Endothelial cell of hepatic sinusoid (primary cell): ENCODE measurements at regions not wholly inside any gene's neighbourhood (a gene's known extent, or its start where the extent isn't known, plus 50 kb on each side); places are given as distances from the start of the nearest gene placed in this dataset.
"Not testable (repeated sequence)": the region's sequence is repeated elsewhere in the genome, so short reads cannot be mapped to it uniquely, and the experiment has no call there.

Source experiments
- in situ Hi-C: cut with HindIII; loops from 2 replicates; pipeline ENCODE4 v1.10.0; 2017; ENCODE audit warnings: low sequenced_read_pairs

- in situ Hi-C loops: no loop called here
Observed at GRCh38 chr1:4133297-4133938, 233.3 kb upstream of the C1orf174 start.

DNA sequence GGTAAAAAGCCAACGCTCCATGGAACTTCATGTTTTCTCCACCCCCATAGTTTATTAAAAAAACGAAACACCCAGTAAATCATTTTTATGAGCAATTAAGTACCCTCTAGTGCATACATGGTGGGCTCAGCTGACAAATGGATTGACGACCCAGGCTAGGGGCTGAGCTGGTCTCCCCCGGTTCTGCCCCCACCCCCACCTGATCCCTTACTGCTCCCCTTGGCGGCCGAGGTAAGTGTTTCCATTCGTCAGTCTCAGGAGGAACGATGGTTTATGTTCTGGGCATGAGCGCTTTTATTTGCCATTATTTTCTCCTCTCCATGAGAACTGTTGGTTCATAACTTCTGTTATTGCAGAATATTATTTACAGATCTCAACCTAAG is 233.9 kb upstream of the C1orf174 start:
- in situ Hi-C loops: no loop called here

GRCh38 chr1:4135853-4136252 is 235.8 kb upstream of the C1orf174 start:
- in situ Hi-C loops: not testable (repeated sequence)

DNA sequence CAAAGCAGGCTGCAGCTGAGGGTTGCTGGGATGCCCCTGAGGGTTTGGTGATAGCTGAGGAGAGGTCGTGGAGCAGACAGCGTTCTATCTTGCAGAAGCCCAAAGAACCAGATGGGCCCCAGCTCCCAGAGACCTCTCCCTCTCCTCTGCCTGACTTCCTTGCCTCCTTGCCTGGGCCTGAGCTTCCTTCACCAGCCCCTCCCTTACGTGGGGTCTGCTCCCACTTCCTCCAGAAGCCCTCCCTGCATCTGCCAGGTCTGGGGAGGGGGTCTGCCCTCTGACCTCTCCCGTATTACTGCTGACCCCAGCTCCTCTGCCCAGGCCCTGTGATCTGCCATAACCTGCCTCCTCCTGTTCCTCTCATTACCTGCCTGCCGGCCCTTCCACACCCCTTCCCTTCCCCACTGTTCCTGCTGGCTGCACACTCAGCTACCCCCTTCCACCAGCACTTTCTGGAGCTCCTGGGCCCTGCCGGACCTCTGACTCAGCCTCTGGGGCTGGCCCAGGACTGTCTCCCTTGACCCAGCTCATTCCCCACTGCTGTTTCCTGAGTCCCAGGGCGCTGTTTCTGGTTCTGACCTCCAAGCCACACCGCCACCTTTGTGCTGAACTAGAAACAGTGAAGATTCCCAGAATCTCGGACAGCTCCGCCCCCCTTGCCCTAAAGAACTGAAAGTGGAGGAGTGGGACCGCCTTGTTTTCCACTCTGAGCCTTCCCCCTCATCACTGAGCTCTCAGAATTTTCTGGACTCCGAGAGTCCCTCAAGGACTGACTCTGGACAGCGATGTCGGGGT is 237.7 kb upstream of the C1orf174 start:
- in situ Hi-C loops: no loop called here

- in situ Hi-C loops: no loop called here
Observed at GRCh38 chr1:4139646-4140045, 239.6 kb upstream of the C1orf174 start.

GRCh38 chr1:4140241-4140640 is 240.2 kb upstream of the C1orf174 start:
- in situ Hi-C loops: no loop called here

- in situ Hi-C loops: no loop called here
Observed at GRCh38 chr1:4140821-4141220, 240.7 kb upstream of the C1orf174 start.

DNA sequence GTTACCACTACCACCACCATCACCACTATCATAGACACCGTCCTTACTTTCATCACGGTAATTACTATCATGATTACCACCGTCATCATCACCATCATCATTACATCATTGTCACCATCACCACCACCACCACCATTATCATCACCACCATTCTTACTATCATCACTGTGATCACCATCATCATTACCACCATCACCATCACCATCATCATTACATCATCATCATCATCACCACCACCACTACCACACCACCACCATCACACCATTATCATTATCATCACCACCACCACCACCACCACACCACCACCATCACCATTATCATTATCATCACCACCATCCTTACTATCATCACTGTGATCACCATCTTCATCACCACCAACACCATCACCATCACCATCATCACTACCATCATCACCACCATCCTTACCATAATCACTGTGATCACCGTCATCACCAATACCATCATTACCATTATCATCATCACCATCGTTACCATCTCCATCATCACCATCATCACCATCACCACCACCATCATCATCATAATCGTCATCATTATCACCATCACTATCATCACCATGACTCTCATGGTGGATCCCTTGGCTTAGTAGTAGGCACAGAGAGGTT is 244.4 kb upstream of the C1orf174 start:
- in situ Hi-C loops: no loop called here

GRCh38 chr1:4146101-4146500 is 246.0 kb upstream of the C1orf174 start:
- in situ Hi-C loops: no loop called here

GRCh38 chr1:4146614-4147013 is 246.5 kb upstream of the C1orf174 start:
- in situ Hi-C loops: no loop called here

DNA sequence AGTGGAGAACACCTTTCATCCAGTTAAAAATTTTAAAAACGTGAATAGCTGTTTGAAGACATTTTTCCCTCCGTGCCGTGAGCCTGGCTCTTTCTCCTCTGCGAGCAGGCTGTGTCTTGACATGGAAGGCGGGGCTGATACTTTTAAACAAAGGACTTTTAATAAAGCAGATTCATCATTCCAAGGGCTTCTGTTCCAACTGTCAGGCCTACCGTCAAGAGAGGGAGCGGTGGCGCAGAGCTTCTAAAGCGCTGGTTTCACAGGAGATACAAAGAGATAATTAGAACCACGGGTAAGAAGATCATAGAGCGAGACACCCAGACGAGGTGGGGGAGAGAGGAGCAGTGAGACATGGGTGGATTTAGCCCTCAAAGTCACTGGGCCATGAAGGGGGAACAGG is 247.4 kb upstream of the C1orf174 start:
- in situ Hi-C loops: no loop called here

DNA sequence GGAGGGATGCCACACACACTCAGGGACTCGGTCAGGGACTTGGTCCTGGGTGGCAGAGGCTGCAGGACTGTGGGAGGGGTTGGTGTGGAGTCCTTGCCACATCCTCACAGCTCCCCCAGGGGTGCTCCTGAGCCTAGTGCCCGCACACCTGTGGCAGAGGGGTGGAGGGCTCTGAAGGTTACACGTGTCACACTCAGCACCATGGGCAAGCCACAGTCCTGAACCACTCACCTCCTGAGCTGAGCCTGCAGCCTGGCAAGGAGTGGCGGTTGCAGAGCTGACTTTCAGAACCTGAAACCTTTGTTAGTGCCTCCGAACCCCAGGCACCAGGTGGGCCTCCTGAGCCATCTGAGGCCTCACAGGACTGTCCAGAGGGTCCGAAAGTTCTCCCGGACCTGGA is 249.2 kb upstream of the C1orf174 start:
- in situ Hi-C loops: no loop called here

DNA sequence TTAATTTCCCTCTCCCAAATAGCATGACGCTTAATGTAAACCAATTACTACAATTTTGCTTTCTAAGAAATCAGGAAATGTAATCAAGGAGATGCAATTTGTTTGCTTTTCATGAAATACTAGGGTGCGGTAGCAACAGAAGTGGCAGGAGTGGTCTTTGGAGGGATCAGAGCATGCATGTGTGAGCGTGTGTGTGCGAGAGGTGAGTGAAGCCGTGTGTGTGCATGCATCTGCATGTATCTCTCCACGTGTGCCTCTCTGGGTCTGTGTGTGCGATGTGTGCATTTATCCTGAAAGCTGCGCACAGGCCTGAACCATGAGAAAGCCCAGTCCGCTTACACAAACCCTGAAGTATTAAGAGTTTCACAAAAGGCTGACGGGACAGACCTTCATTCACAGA is 249.8 kb upstream of the C1orf174 start:
- in situ Hi-C loops: no loop called here

DNA sequence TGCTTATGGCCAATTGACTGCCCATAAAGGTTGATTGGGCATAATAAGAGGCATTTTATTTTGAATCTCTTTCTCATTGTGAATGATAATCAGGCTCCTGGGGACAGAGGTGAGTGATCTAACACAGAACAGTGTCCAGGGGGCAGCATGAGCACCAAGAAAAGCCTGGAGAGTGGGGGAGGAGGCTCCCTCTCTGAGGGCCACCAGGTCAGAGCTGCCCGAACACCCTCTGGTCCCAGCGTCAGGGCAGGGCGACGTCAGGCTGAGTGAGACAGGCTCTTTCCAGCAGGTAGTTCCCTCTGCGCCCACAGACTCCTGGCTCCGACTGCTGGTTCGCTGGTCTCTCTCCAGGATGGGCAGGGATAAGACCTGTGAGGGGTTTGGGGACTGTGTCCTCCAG is 250.2 kb upstream of the C1orf174 start:
- in situ Hi-C loops: no loop called here

DNA sequence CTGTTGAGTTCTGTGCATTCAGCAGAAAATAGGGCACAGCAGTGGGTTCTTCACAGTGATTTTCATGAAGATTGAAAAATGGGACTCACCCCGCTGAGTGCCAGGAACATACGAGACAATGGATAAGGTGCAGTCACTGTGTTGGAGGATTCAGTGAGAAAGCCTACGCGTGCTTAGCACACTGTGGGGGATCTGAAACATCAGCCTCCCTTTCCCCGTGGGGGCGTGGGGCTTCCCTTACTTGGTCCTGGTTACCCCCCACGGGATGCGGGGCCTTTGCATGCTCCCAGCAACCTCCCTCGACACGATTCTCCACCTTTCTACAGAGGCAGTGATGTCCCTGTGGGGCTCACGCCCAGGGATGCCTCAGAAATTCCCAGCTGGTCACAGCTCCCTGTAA is 252.2 kb upstream of the C1orf174 start:
- in situ Hi-C loops: no loop called here

DNA sequence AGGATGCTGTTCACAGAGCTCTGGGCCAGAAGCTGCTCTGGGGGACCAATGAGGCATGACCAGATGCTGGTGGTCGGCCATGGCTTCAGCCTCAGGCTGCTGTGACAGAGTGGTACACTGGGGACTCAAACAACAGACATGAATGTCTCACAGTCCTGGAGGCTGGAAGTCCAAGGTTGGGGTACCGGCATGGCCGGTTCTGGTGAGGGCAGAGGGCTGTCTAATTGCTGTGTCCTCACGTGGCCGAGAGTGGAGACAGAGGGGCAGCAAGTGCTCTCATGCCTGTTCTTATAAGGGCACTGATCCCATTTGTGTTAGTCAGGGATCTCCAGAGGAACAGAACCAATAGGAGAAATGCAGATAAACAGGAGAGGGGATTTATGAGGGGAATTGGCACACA is 253.5 kb upstream of the C1orf174 start:
- in situ Hi-C loops: no loop called here

DNA sequence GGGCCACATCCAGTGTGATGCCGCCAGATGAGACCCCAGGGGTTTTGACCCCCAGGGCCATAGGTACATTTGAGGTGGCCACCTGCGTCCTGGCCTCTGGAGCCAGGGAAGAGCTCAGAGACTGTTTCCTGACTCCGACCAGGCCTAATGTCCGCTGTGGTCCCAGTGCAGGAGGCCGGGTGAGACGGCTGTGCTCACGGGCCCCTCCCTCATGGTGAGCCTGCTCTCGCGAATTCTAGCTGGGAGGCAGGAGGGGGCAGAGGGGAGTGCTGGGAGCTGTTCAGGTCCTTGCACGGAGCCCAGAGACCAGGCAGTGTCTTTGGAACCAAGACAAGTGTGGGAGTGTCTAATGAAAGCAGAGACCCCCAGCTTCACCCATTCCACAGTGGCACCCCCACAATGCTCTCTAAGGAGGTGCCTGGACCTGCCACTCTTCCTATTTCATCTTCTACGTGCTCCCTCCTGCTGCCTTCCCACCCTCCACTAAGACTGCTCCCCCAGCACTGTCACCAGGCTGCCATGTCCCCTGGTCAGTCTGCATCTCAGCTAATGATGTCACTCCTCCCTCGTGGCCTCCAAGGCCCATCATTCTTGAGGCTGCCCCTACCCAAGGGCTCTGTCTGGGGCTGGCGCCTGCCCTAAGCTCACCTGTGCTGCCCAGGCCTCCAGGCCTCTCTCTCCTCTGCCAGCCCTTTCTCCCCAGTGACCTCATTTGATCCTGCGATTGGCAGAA is 256.3 kb upstream of the C1orf174 start:
- in situ Hi-C loops: no loop called here

DNA sequence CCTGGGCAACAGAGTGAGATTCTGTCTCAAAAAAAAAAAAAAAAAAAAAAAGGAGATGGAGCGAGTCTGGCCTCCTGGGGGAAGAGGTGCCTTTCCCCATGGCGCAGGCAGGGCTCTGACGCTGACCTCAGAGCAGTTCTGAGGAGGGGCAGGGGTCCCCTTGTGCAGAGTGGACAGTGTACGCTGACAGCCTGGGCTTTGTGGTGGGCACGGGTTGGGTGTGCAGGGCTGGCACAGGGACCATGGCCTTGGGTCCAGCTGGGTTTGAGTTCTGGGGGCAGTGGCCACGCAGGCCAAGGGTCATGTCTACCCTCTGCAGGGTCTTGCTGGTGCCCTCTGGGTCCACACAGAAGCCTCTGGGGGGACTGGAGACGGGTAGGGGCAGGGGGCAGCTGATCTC is 260.1 kb upstream of the C1orf174 start:
- in situ Hi-C loops: no loop called here

- in situ Hi-C loops: no loop called here
Observed at GRCh38 chr1:4161366-4162006, 261.4 kb upstream of the C1orf174 start.

- in situ Hi-C loops: no loop called here
Observed at GRCh38 chr1:4164965-4165364, 264.9 kb upstream of the C1orf174 start.

DNA sequence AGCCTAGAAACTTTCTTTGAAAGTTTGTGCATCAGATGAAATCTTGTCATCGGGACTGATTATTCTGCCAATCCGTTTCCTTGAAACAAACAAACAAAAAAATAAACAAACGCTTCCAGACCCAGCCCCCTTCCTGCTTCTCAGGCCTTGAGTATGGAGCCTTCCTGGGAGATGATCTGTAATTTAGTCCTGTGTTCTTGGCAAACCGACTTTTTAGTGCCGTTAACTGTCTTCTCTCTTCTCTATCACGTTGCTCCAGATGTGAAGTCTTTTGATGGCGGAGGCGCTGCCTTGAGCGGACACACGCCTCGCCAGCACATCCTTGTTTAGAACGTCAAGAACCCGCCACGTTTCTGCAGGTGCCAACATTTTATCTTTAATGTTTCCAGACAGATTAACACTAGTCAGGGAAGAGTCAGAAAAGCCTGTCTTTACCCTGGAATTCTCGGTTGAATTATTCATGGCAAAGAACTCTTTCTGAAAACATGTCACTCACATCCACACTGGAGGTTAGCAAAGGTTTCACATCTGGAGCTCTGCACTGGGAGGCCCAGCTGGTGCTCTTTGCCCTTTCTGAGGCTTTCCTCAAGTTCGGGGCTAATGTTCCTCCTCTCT is 265.7 kb upstream of the C1orf174 start:
- in situ Hi-C loops: no loop called here
